ENCODE measurements at regions not wholly inside any gene's neighbourhood (a gene's known extent, or its start where the extent isn't known, plus 50 kb on each side); places are given as distances from the start of the nearest gene placed in this dataset.

GRCh38 chrX:150162141-150162540, 201.0 kb upstream of the MAMLD1 start:
- no peak for DNase-seq
- WGBS, 2 donors, result 73 to 84% methylated on average over 4 of the region's 4 CpGs

GRCh38 chrX:150163221-150163930, 199.7 kb upstream of the MAMLD1 start:
- H3K27me3 ChIP-seq, result no peaks in the 10 kb centered on the region
- 86 to 88% methylated on average over 8 of the region's 8 CpGs for WGBS, 2 donors
- no peaks in the 10 kb centered on the region for H3K4me1 ChIP-seq
- intact Hi-C loops (cut with DNase I), result no loop called here
- no peak overlapping the region for H3K4me3 ChIP-seq
- no peak overlapping the region for H3K27ac ChIP-seq
- H3K9me3 ChIP-seq, result no peaks in the 10 kb centered on the region
- TF ChIP-seq, protein P1, sequence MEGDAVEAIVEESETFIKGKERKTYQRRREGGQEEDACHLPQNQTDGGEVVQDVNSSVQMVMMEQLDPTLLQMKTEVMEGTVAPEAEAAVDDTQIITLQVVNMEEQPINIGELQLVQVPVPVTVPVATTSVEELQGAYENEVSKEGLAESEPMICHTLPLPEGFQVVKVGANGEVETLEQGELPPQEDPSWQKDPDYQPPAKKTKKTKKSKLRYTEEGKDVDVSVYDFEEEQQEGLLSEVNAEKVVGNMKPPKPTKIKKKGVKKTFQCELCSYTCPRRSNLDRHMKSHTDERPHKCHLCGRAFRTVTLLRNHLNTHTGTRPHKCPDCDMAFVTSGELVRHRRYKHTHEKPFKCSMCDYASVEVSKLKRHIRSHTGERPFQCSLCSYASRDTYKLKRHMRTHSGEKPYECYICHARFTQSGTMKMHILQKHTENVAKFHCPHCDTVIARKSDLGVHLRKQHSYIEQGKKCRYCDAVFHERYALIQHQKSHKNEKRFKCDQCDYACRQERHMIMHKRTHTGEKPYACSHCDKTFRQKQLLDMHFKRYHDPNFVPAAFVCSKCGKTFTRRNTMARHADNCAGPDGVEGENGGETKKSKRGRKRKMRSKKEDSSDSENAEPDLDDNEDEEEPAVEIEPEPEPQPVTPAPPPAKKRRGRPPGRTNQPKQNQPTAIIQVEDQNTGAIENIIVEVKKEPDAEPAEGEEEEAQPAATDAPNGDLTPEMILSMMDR (IDR thresholded peaks at IDR 0.05), result no peak
- TF ChIP-seq POLR2AphosphoS5 (IDR thresholded peaks at IDR 0.05), result no peak
- no peak for TF ChIP-seq EP300 (IDR thresholded peaks at IDR 0.05)
- TF ChIP-seq POLR2A (IDR thresholded peaks at IDR 0.05), result no peak
- H3K36me3 ChIP-seq, result no peaks in the 10 kb centered on the region
- no peak for DNase-seq

More at GRCh38 chrX:150162141-150162540, 201.0 kb upstream of the MAMLD1 start:
- no peaks in the 10 kb centered on the region for H3K36me3 ChIP-seq
- intact Hi-C loops (cut with DNase I), result no loop called here
- TF ChIP-seq POLR2AphosphoS5 (IDR thresholded peaks at IDR 0.05) (no peak), POLR2A (IDR thresholded peaks at IDR 0.05) (no peak)
- TF ChIP-seq, protein P1 (IDR thresholded peaks at IDR 0.05), result no peak
- H3K27ac ChIP-seq, result no peak overlapping the region
- no peaks in the 10 kb centered on the region for H3K4me1 ChIP-seq
- no peak overlapping the region for H3K4me3 ChIP-seq
- no peaks in the 10 kb centered on the region for H3K27me3 ChIP-seq
- H3K9me3 ChIP-seq, result no peaks in the 10 kb centered on the region

DNA sequence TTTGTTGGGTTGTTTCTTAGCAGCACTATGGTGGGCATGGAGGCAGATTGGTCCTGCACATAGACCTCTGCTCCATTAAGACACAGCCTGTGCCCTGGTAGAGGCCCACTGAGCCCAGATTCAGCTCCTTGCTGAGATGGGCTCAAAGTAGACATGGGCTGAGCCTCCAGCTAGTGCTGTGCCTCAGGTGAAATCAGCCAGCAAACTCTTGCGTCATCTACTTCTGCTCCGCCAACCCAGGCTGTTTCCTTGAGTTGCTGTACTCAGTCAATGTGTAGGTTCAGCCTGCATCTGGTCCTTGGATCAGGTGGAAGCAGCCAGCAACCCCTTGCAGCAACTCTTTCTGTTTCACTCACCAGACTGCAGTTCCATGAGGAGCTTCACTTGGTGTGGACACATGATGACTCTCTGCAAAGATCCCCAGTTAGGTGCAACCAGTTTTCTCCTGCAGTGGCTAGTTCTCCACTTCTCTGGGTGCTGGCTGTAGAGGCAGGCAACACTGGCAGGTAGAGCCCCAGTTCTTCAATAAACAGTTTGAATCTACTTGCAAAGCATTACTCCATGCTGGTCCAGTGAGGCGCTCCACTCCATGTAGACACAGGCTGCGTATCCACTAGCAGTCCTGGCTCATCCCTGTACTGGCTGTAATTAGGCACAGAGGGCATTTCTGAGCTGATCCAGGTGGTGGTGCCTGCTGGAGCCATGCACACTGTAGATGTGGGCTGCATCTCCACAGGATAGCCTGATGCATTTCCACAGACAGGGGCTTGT, 199.0 kb upstream of the MAMLD1 start:
- Histone ChIP-seq H3K27me3 (no peaks in the 10 kb centered on the region), H3K4me3 (no peak overlapping the region), H3K27ac (no peak overlapping the region), H3K36me3 (no peaks in the 10 kb centered on the region), H3K4me1 (no peaks in the 10 kb centered on the region), H3K9me3 (no peaks in the 10 kb centered on the region)
- intact Hi-C loops (cut with DNase I), result no loop called here
- 96 to 97% methylated on average over 4 of the region's 4 CpGs for WGBS, 2 donors
- no peak for DNase-seq
- no peak for TF ChIP-seq POLR2AphosphoS5 (IDR thresholded peaks at IDR 0.05)
- no peak for TF ChIP-seq POLR2A (IDR thresholded peaks at IDR 0.05)
- TF ChIP-seq EP300 (IDR thresholded peaks at IDR 0.05), result no peak
- TF ChIP-seq, protein P1 (IDR thresholded peaks at IDR 0.05), result no peak

- intact Hi-C loops (cut with DNase I), result no loop called here
- Histone ChIP-seq H3K27ac (no peak overlapping the region), H3K4me3 (no peak overlapping the region), H3K36me3 (no peaks in the 10 kb centered on the region), H3K27me3 (no peaks in the 10 kb centered on the region), H3K4me1 (no peaks in the 10 kb centered on the region), H3K9me3 (no peaks in the 10 kb centered on the region)
- TF ChIP-seq, protein P1 (IDR thresholded peaks at IDR 0.05), result no peak
- no peak for DNase-seq
- 83 to 92% methylated on average over 4 of the region's 4 CpGs for WGBS, 2 donors
Observed at GRCh38 chrX:150164971-150165600, 198.0 kb upstream of the MAMLD1 start.
